Uterus (tissue), 2 donors: ENCODE measurements at regions not wholly inside any gene's neighbourhood (a gene's known extent, or its start where the extent isn't known, plus 50 kb on each side); places are given as distances from the start of the nearest gene placed in this dataset.

ENCODE experiments used
- CTCF ChIP-seq, 4 experiments: fragments of 200-600 bp in 2 of 4; fragments of 450-650 bp in 2 of 4; sonication (generic) in 2 of 4; IDR thresholded peaks; one replicate each; pipeline ENCODE4 v1.5.1; 2016 to 2019; ENCODE audit warnings: antibody characterized with exemption in 4 of 4, mild to moderate bottlenecking in 2 of 4, moderate library complexity in 1 of 4
- POLR2A ChIP-seq, 2 donors: fragments of 450-650 bp; IDR thresholded peaks; one replicate each; pipeline ENCODE4 v1.6.1; 2016; ENCODE audit warnings: antibody characterized with exemption in 2 of 2, mild to moderate bottlenecking in 1 of 2, moderate library complexity in 1 of 2

- TF ChIP-seq CTCF (IDR thresholded peaks at IDR 0.05) (no peak), POLR2A (IDR thresholded peaks at IDR 0.05) (no peak)
Observed at GRCh38 chr13:88623150-88623549, 952.0 kb downstream of the SLITRK5 start.
